ENCODE measurements at regions not wholly inside any gene's neighbourhood (a gene's known extent, or its start where the extent isn't known, plus 50 kb on each side); places are given as distances from the start of the nearest gene placed in this dataset.
A peak's percentile ranks its signal among the peaks of the same experiment; 100 is the strongest.

DNA sequence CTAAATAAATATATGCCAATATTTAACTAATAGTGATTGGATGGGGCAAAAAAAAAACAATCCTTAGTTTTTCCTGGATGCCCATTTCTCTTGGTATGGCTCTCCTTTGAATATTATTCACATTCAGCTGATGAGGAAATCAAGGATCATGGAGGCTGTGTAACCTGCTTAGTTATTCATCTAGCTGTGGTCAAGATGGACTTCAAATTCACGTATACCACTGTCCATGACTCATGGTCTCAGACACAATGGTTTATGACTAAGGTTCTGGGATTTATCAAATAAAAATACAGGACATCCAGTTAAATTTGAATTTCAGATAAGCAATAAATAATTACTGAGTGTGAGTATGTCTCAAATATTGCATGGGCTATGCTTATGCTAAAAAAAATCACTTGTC lies 191.5 kb upstream of the CELF2 start:
- Histone ChIP-seq H3K27me3 (no peaks in the 10 kb centered on the region), H3K4me3 (no peak overlapping the region), H3K36me3 (no peaks in the 10 kb centered on the region), H3K27ac (peak overlapping the region in 2 of 4 donors; percentile 40 to 74), H3K9me3 (no peaks in the 10 kb centered on the region), H3K4me1 (no peaks in the 10 kb centered on the region)
- DNase-seq = no peak
- TF ChIP-seq POLR2A (IDR thresholded peaks at IDR 0.05) = no peak
- TF ChIP-seq, protein P1, sequence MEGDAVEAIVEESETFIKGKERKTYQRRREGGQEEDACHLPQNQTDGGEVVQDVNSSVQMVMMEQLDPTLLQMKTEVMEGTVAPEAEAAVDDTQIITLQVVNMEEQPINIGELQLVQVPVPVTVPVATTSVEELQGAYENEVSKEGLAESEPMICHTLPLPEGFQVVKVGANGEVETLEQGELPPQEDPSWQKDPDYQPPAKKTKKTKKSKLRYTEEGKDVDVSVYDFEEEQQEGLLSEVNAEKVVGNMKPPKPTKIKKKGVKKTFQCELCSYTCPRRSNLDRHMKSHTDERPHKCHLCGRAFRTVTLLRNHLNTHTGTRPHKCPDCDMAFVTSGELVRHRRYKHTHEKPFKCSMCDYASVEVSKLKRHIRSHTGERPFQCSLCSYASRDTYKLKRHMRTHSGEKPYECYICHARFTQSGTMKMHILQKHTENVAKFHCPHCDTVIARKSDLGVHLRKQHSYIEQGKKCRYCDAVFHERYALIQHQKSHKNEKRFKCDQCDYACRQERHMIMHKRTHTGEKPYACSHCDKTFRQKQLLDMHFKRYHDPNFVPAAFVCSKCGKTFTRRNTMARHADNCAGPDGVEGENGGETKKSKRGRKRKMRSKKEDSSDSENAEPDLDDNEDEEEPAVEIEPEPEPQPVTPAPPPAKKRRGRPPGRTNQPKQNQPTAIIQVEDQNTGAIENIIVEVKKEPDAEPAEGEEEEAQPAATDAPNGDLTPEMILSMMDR (IDR thresholded peaks at IDR 0.05) = no peak

GRCh38 chr10:10828623-10829022 lies 189.0 kb upstream of the CELF2 start:
- H3K27me3 ChIP-seq = no peaks in the 10 kb centered on the region
- no peaks in the 10 kb centered on the region for H3K36me3 ChIP-seq
- no peaks in the 10 kb centered on the region for H3K4me1 ChIP-seq
- TF ChIP-seq POLR2A (IDR thresholded peaks at IDR 0.05) = no peak
- TF ChIP-seq, protein P1 (IDR thresholded peaks at IDR 0.05) = no peak
- no peak for DNase-seq
- no peaks in the 10 kb centered on the region for H3K9me3 ChIP-seq
- H3K4me3 ChIP-seq = no peak overlapping the region
- H3K27ac ChIP-seq = peak overlapping the region in 1 of 4 donors; percentile 80

GRCh38 chr10:10829576-10829975 lies 188.1 kb upstream of the CELF2 start:
- no peak for DNase-seq
- Histone ChIP-seq H3K9me3 (no peaks in the 10 kb centered on the region), H3K4me1 (no peaks in the 10 kb centered on the region), H3K27ac (peak overlapping the region in 3 of 4 donors; percentile 53 to 80 (median 69)), H3K27me3 (no peaks in the 10 kb centered on the region), H3K36me3 (no peaks in the 10 kb centered on the region), H3K4me3 (no peak overlapping the region)
- TF ChIP-seq, protein P1 (IDR thresholded peaks at IDR 0.05) = no peak
- TF ChIP-seq POLR2A (IDR thresholded peaks at IDR 0.05) = no peak

DNA sequence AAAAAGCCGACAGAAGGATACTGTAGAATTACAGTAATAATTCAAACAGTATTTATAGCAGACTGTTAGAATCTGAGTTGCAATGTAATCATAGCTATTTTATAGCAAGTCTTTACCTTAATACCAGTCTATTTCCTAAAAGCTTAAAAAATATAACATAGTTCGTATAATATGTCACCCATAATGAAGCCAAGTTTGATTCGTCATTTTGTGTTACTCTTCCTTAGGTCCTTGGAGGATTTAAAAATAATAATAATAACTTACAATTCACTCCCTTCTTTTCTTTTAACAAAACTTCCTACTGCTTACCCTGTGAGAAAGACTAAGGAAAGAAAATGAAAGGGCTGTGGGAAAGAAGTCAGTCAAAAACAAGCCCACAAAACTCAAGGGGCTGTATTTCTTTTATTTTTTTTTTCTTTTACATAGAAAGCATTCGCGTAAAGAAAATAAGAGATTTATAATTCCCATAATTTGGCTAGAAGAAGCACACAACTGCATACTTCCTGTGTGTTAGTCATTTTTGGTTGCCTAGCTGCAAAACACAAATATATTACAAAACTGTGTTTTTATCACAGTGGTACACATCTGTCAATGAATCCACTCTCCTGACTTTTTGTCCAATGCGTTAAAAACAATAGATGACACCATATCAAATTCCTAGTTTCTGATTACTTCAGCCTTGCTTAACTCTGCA lies 187.2 kb upstream of the CELF2 start:
- peak overlapping the region in 3 of 4 donors; percentile 53 to 80 (median 73) for H3K27ac ChIP-seq
- no peaks in the 10 kb centered on the region for H3K27me3 ChIP-seq
- H3K36me3 ChIP-seq = no peaks in the 10 kb centered on the region
- no peaks in the 10 kb centered on the region for H3K4me1 ChIP-seq
- H3K9me3 ChIP-seq = no peaks in the 10 kb centered on the region
- DNase-seq = no peak
- TF ChIP-seq, protein P1 (IDR thresholded peaks at IDR 0.05) = no peak
- TF ChIP-seq POLR2A (IDR thresholded peaks at IDR 0.05) = no peak
- H3K4me3 ChIP-seq = no peak overlapping the region

GRCh38 chr10:10831085-10831484 lies 186.6 kb upstream of the CELF2 start:
- Histone ChIP-seq H3K4me3 (no peak overlapping the region), H3K4me1 (no peaks in the 10 kb centered on the region), H3K27ac (peak overlapping the region; percentile 25 to 80 (median 63)), H3K9me3 (no peaks in the 10 kb centered on the region), H3K36me3 (no peaks in the 10 kb centered on the region), H3K27me3 (no peaks in the 10 kb centered on the region)
- TF ChIP-seq, protein P1 (IDR thresholded peaks at IDR 0.05) = no peak
- no peak for TF ChIP-seq POLR2A (IDR thresholded peaks at IDR 0.05)
- DNase-seq = peak in 1 of 3 donors; percentile 63
